WERI-Rb-1 (cell line): ENCODE measurements at regions not wholly inside any gene's neighbourhood (a gene's known extent, or its start where the extent isn't known, plus 50 kb on each side); places are given as distances from the start of the nearest gene placed in this dataset.

Source experiments
- DNase-seq: peaks from one replicate; pipeline ENCODE4 v3.0.0-alpha.2; 2020
- H3K27ac ChIP-seq: fragments of 250-450 bp; sonication (Bioruptor Pico); 2 replicates; pipeline ENCODE4 v1.5.1; 2020; ENCODE audit warnings: mild to moderate bottlenecking, moderate library complexity
- H3K27me3 ChIP-seq: fragments of 250-450 bp; sonication (Bioruptor Pico); 2 replicates; pipeline ENCODE4 v1.5.1; 2021; ENCODE audit warnings: mild to moderate bottlenecking, low read depth, moderate library complexity; ENCODE audit not compliant: insufficient read depth, severe bottlenecking
- H3K36me3 ChIP-seq: fragments of 250-450 bp; sonication (Bioruptor Pico); 2 replicates; pipeline ENCODE4 v1.5.1; 2020; ENCODE audit warnings: mild to moderate bottlenecking, moderate library complexity
- H3K4me3 ChIP-seq: 2 replicates; pipeline ENCODE4 v1.5.1; 2011; ENCODE audit warnings: low read depth, mild to moderate bottlenecking, control low read depth, low read length
- H3K9me3 ChIP-seq: fragments of 250-450 bp; sonication (Bioruptor Pico); 2 replicates; pipeline ENCODE4 v1.5.1; 2021; ENCODE audit warnings: mild to moderate bottlenecking, moderate library complexity; ENCODE audit not compliant: severe bottlenecking
- TF ChIP-seq, protein P1 (sequence below): IDR thresholded peaks from 2 replicates; pipeline ENCODE4 v1.5.1; 2011; ENCODE audit warnings: low read depth, mild to moderate bottlenecking, control low read depth, inconsistent platforms, low read length

DNA sequence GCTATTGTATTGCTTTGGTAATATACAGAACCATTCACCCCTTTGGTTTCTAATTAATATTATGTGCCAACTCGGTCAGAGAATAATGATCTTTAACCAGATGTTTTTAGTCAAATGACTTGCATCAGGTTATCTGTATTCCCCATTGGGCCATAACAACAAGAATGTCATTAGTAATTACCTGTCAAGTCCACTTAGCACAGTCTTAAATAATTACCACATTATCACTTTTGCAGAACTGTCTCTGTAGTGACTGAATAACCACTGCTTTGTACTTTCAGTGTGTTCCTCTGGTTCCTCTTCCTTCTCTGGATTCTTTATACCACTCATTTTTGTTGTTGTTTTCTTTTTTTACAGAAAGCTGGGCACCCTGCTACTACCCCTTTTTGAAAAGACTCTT lies 257.7 kb upstream of the SPOCK3 start:
- no peak overlapping the region for H3K4me3 ChIP-seq
- no peak overlapping the region for H3K27ac ChIP-seq
- H3K27me3 ChIP-seq, result no peaks in the 10 kb centered on the region
- TF ChIP-seq, protein P1, sequence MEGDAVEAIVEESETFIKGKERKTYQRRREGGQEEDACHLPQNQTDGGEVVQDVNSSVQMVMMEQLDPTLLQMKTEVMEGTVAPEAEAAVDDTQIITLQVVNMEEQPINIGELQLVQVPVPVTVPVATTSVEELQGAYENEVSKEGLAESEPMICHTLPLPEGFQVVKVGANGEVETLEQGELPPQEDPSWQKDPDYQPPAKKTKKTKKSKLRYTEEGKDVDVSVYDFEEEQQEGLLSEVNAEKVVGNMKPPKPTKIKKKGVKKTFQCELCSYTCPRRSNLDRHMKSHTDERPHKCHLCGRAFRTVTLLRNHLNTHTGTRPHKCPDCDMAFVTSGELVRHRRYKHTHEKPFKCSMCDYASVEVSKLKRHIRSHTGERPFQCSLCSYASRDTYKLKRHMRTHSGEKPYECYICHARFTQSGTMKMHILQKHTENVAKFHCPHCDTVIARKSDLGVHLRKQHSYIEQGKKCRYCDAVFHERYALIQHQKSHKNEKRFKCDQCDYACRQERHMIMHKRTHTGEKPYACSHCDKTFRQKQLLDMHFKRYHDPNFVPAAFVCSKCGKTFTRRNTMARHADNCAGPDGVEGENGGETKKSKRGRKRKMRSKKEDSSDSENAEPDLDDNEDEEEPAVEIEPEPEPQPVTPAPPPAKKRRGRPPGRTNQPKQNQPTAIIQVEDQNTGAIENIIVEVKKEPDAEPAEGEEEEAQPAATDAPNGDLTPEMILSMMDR, result no peak
- H3K36me3 ChIP-seq, result no peaks in the 10 kb centered on the region
- peaks cover 2% of the 10 kb centered on the region for H3K9me3 ChIP-seq
- no peak for DNase-seq

DNA sequence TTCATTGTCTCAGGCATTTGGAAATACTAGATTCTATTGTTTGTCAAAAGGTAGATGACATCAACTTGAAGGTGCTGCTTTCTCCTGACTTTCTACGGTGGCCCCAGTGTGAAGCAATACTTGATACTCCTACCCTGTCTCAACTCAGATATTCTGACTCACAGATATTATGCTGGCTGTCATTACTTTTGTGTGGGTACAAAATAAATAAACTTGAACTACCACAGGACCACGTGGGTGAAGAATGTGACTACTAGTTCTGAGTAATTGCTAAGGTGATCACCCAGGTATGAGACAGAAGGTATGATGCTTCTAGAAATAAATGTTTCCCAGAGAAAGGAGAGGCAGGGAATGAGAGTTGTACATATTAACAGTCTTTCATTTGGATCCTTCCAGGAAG lies 275.3 kb upstream of the SPOCK3 start:
- no peak for DNase-seq
- Histone ChIP-seq H3K9me3 (no peaks in the 10 kb centered on the region), H3K27me3 (no peaks in the 10 kb centered on the region), H3K4me3 (no peak overlapping the region), H3K36me3 (no peaks in the 10 kb centered on the region), H3K27ac (no peak overlapping the region)
- TF ChIP-seq, protein P1, result no peak

DNA sequence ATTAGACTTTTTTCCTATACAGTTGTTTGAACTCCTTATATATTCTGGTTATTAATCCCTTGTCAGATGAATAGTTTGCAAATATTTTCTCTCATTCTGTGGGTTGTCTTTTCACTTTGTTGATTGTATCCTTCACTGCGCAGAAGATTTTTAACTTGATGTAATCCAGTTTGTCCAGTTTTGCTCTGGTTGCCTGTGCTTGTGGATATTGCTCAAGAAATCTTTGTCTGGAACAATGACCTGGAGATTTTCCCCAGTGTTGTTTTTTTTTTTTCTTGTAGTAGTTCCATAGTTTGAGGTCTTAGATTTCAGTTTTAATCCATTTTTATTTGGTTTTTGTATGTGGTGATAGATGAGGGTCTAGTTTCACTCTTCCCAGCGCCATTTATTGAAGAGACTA lies 289.8 kb upstream of the SPOCK3 start:
- no peak for DNase-seq
- Histone ChIP-seq H3K27ac (no peak overlapping the region), H3K4me3 (no peak overlapping the region), H3K27me3 (no peaks in the 10 kb centered on the region), H3K9me3 (no peaks in the 10 kb centered on the region), H3K36me3 (no peaks in the 10 kb centered on the region)
- TF ChIP-seq, protein P1, result no peak

DNA sequence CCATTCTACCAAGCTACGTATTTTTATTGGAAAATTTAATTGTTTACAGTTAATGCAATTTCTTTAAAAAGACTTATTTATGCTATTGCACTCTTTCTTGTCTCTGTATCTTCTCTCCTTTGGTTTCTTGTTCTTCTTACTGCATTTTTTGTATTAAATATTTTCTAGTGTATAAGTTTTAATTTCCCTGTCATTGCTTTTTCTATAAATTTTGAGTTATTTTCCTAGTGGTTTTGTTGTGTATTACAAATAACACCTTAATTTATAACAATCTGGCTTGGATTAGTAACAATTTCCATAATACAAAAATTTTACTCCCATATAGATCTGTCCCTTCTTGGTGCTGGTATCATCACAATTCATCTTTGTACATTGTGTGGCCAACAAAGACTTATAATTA lies 303.5 kb upstream of the SPOCK3 start:
- H3K36me3 ChIP-seq, result no peaks in the 10 kb centered on the region
- TF ChIP-seq, protein P1, result no peak
- no peaks in the 10 kb centered on the region for H3K9me3 ChIP-seq
- H3K27ac ChIP-seq, result no peak overlapping the region
- no peak overlapping the region for H3K4me3 ChIP-seq
- no peak for DNase-seq
- H3K27me3 ChIP-seq, result no peaks in the 10 kb centered on the region

DNA sequence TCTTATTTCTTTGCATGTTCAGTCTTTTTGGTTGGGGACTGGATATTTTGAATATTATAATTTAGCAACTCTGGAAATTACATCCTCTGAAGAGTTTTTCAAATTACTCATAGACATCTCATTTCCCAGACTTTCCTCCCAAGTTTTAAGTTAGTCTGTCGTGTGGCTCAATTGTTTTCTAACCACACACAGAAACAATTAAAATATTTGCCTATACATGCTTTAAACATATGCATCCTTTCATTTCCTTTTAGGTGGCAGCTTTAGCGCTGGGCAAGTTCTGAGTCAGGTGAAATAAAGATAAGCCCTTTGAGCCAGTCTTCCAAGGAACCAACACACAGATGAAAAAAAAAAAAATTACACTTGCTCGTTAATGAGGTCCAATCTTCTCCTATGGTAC lies 307.0 kb upstream of the SPOCK3 start:
- TF ChIP-seq, protein P1, result no peak
- Histone ChIP-seq H3K27ac (no peak overlapping the region), H3K4me3 (no peak overlapping the region), H3K9me3 (no peaks in the 10 kb centered on the region), H3K27me3 (no peaks in the 10 kb centered on the region), H3K36me3 (no peaks in the 10 kb centered on the region)
- DNase-seq, result no peak

DNA sequence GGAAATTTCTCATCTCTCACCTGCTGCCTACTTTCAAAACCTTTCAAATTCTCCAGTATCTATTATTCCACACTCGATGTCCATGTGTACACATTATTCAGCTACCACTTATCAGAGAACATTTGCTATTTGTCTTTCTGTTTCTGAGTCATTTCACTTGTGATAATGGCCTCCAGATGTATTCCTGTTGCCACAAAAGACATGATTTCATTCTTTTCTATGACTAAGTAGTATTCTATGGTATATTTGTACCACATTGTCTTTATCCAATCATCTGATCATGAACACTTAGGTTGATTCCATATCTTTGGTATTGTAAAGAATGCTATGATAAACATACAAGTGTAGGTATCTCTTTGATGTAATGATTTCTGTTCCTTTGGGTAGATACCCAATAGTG lies 310.1 kb upstream of the SPOCK3 start:
- Histone ChIP-seq H3K36me3 (no peaks in the 10 kb centered on the region), H3K27ac (no peak overlapping the region), H3K4me3 (no peak overlapping the region), H3K9me3 (no peaks in the 10 kb centered on the region), H3K27me3 (no peaks in the 10 kb centered on the region)
- TF ChIP-seq, protein P1, result no peak
- DNase-seq, result no peak
